Bone marrow (tissue), 2 donors: ENCODE measurements at regions not wholly inside any gene's neighbourhood (a gene's known extent, or its start where the extent isn't known, plus 50 kb on each side); places are given as distances from the start of the nearest gene placed in this dataset.
"Not testable (repeated sequence)": the region's sequence is repeated elsewhere in the genome, so short reads cannot be mapped to it uniquely, and the experiment has no call there.

Experiments
- DNase-seq, 2 donors: peaks; one replicate each; lab custom pipeline; 2025; lab: John Stamatoyannopoulos, UW

DNA sequence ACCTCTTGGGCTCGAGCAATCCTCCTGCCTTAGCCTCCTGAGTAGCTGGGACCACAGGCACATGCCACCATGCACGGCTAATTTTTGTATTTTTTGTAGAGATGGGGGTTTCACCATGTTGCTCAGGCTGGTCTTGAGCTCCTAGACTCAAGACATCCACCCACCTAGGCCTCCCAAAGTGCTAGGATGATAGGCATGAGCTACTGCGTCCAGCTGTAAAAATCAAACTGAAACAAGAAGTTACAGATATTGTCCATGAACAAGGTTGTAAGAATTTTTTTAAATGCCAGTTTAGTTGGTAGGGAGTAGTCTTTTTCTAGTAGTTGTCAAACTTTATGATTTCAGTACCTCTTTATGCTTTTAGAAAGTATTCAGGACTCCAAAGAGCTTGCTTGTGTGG, 424.4 kb upstream of the PMFBP1 start:
- no peak for DNase-seq

DNA sequence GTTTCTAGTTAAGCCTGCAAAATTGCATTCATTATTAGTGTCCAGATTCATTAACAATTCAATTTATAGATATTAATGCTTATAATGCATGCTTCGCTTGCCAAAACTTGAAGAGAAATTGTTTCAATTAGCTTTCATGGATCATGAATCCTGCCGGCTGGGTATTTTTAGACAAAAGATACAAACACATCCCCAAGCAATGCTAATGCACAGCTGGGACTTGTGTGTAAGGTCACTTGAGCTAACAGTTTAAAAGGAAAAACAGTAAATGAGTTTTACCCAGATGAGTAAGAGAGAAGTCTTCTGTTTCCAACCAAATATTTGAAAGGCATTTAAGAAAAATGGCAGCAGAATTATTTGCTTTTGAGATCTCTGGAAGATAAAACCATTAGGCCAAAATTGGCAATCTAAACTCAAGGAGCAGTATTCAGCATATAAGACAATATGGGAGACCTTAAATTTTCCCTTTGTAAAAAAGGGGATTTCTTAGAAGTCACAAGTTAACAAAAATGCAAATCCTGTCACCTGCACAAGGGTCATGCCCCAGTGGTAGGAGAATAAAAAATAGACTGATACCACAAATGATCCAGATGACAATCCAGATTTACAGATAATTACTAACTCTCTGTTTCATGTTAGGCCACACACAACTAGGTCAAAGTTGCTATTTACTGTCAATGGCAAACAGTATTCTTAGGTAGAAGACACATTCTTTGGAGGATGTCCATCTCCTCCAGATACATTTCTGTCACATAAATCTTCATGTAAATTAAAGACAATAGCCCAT, 418.4 kb upstream of the PMFBP1 start:
- no peak for DNase-seq

DNA sequence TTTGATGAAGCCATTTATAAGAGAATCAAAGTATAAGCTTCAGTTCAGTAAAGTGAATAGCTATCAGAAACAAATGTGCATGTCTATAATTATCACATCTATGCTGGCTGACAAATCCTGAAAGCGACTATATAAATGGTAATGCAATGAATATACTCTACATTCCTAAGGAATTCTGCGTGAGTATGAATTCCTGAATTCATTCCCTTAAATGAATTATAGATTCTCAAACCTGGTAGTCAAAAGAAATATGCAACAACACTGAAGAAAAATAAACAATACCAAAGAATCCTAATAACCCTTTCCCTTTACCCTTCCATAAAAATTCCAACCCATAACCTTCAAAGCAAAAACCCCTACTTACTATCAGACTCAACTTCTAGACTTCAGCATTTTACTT, 416.6 kb upstream of the PMFBP1 start:
- DNase-seq, result no peak

DNA sequence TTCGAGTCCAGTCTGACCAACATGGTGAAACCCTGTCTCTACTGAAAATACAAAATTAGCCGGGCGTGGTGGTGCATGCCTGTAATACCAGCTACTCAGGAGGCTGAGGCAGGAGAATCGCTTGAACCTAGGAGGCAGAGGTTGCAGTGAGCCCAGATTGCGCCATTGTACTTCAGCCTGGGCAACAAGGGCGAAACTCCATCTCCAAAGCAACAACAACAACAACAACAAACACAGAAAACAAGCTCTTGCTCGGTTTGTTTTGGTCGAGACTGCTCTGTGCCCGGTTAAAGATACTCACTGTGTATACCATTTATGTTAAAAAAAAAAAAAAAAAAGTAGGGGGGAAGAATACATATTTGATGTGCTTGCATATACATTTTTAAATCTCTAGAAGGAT, 406.1 kb upstream of the PMFBP1 start:
- not testable (repeated sequence) for DNase-seq

DNA sequence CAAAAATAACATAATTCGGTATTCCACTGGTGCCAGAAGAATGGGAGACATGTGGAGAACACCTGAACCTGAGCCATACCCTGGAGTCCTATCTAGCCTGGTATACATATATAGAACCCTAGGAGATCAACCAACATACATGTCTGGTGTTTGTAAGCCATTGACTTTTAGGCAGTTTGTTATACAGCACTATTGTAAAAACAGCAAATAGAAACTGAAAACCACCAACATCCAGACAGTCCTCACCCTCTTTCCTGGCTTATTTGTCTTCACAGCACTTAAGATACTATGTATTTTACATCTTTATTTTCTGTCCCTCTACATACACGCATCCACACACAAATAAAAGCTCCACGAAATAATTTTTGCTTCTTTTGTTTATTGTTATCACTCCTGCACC, 404.2 kb upstream of the PMFBP1 start:
- no peak for DNase-seq

DNA sequence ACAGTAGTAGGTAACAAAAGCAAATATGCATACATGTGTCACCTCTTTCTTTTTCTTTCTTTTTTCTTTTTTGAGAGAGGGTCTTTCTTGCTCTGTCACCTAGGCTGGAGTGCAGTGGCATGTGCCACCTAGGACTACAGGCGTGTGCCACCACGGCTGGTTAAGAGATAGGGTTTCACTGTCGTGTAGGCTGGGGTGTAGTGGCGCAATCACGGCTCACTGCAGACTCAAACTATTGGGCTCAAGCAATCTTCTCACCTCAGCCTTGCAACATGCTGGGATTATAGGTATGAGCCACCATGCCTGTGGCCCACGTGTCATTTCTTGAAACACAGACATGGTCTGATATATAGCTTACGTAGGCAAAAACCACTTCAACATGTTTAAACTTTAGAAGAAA, 397.7 kb upstream of the PMFBP1 start:
- no peak for DNase-seq

DNA sequence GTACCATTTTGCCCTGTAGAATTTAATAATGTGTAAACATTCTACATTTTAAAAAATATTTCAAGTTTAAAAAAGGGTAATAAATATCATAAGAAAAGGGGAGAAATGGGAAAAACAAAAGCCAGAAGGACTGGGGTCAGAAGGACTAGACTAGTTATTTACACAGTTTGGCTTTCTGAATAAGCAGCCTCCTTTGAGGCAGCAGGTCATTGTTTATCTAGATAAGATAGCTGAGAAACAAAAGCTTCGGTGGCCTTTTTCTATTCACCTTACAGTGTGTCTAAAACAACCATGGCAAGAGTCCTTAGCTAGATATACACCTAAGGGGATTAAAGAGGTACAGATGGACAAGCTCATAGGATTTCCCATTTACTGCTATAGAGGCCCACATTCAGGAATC, 396.5 kb upstream of the PMFBP1 start:
- DNase-seq, result no peak

DNA sequence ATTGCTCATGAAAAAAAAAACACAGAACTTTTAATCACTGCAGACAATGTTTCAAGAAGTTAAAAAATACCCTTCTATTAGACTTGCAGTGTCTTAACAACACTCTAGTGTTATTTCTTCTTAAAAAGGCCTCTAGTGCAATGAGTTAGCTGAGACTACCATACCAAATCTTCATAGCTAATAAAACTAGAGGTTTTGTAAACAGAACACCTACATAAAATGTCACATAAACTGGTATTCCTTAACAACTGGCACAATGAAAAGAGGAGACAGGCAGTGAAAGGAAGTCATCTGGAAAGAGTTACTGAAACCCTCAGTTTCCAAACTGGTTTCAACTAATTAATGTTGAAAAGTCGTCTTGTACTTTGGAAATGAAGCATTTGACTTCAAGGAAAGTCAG, 394.2 kb upstream of the PMFBP1 start:
- no peak for DNase-seq

DNA sequence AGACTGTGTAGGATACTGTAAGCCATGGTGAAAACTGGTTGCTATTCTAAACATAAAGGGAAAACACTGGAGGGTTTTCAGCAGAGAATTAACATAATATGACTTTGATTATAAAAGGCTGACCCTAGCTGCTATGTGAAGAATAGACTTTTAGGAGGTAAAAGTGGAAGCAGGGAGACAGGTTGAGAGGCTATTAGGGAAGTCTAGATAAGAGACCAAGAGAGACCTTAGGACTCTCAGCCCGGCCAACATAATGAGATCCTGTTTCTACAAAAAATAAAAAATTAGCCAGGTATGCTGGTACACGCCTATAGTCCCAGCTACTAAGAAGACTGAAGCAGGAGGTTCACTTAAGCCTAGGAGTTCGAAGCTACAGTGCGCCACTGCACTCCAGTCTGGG, 393.2 kb upstream of the PMFBP1 start:
- no peak for DNase-seq

DNA sequence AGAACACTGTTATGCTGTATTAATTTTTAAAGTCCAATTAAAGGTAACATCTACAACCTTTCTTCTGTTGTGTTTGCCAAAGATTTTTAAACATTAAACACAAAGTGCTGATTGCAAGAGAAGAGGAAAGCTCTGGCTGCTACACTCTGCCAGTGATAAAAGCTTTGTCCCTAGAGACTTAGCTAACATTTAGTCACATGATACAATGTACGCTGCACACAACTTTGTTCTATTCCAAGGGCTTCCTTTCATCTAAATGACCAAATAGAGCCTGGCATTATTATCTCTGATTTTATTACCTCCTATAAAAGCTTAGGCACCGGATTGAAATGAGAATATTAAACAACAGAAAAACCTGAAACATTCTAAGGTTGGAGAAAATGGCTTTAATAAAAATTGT, 388.7 kb upstream of the PMFBP1 start:
- no peak for DNase-seq

DNA sequence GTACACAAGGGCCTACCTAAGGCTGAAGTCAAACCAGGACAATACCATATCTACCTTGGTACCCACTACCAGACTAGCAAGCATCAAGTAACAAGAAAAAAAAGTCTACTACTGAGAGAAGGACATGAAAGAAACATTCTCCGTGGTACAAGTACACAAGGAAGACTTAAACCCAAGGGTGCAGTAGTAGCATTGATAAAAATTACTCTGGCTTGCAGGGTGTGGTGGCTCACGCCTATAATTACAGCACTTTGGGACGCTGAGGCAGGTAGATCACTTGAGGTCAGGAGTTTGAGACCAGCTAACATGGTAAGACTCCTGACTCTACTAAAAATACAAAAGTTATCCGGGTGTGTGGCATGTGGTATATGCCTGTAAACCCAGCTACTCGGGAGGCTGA, 386.5 kb upstream of the PMFBP1 start:
- DNase-seq, result no peak

DNA sequence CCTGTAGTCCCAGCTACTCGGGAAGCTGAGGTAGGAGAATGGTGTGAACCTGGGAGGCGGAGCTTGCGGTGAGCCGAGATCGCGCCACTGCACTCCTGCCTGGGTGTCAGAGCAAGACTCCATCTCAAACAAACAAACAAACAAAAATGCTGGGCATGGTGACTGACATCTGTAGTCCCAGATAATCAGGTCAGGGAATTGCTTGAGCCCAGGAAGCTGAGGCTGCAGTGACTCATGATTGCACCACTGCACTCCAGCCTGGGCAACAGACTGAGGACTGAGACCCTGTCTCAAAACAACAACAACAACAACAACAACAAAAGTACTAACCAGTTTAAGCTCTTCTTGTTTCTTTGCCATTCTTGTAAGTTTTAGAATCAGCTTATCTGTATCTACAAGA, 383.0 kb upstream of the PMFBP1 start:
- no peak for DNase-seq

DNA sequence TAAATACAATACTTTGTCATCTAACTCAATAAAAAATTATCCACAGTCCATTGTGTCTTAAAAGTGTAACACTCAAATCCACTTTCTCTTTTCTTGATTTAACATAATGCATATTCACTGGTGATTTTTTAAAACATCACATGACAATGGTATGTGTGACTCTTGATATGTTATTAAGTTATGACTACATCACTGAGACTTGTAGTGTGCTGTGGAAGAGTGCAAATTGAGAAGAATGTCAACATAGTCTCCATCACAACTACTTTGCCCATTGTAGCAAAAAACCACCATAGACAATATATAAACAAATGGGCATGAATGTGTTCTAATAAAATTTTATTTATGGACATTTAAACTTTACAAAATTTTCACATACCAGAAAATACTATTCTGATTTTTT, 380.7 kb upstream of the PMFBP1 start:
- DNase-seq, result no peak

DNA sequence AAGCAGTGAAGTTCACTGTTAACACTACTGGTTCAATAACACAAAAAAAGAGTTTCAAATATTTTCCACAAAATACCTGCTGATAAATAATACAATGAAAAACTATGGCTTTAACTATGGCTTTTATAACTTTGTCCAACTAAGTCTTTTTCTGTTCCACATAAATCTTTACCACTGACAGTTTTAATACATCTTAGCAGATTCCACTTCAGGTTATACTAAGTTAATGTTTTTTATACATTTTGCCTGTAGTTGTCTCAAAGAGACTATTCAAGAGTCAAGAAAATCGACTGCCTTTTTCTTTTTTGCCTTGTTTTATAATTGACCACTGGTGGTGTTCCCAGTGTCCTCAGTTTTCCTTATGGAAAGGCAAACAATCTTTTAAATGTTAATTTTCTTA, 379.7 kb upstream of the PMFBP1 start:
- no peak for DNase-seq

DNA sequence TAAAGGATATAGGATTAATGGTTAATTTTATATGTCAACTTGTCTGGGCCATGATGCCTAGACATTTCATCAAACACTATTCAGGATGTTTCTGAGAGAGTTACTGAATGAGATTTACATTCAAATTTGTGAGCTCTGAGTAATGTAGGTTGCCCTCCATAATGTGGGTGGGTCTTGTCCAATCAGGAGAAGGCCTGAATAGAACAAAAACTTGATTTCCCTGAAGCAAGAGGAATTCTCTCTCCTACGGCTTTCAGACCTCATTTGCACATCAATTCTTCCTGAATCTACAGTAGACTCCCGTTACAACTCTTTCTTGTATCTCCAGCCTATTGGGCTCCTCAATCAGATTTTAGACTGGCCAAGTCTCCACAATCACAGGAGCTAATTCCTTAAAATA, 377.9 kb upstream of the PMFBP1 start:
- DNase-seq, result no peak

DNA sequence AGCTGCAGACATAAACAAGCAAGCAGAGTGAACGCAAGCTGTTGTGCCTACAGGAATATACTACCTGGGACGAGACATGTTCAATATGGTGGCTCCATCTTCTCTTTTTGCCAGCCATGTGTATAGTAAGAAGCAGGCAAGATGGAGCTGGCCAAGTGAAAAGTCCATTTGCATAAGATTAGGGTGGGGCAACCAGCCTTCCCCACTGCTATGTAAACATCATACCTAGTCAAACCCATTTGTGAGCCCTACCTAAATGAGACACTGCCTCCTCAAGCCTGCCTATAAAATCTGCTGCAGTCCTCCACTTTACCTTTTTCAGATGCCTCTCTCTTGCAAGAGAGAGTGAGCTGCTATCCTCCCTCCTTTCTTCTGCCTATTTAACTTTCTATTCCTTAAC, 370.1 kb upstream of the PMFBP1 start:
- DNase-seq, result no peak

DNA sequence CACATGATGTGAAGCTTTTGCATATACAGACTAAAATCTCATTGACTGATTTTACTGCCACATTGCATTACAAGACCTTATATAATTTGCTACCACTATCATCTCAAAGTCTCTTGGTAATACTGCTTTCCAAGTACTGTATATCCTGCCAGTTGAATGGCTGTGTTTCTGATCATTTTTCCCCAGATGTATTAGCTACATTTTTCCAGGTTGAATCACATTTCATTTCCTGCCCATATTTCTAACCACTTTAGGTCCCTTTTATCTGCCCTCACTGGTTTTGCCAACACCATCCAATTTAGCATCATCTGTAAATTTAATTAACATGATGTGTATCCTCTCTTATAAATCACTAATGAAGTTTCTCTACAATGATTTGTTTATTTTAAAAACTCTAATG, 365.7 kb upstream of the PMFBP1 start:
- no peak for DNase-seq

DNA sequence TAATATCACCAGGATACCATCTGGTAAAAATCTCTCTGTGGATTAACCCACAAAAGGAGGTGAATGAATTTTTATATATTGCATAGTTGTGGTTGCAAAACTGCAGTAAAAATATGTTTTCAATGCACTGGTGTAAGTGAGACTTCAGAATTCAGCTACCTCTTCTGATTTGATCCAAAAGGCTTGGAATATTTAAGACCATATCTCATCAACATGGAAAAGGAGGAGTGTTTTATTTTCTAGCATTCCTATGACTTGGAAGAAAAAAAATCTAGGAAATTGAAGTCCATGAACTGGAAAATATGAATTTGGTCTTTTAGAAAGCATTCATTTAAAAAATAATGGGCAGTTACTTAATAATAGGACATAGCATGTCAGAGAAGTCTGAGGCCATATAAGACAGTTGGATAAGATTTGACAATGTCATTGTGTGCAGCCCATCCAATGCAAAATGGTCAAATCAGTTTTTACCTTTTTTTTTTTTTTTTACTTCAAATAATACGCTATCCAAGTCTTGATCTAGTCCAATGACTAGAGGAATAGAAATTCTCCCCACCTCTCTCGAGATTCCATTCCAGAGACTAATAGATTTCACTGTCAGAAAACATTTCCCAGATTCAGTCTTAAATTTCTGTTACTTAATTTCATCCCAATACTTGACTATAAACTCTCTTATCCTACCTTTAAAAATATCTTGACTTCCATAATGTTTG, 364.9 kb upstream of the PMFBP1 start:
- DNase-seq, result no peak

DNA sequence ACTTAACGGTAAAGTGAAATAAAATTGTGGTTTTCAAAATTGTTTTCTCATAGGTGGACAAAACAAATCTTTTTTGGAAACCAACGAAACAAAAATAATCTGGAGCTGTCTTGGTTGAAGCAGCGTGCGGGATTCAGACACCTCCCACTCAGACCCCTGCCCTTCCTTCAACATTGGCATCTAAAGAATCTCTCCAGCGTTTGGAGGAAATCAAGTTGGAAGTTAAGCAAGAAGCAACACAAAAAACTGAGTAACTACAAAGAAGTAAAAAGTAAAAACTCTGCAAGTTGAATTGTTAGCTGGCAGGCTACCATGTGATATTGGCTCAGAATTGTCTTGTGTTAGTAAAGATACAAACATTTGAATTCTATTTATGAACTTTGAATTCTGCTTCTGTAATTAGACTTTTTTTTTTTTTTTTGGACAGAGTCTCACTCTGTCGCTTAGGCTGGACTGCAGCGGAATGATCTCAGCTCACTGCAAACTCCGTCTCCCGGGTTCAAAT, 361.0 kb upstream of the PMFBP1 start:
- DNase-seq, result no peak

DNA sequence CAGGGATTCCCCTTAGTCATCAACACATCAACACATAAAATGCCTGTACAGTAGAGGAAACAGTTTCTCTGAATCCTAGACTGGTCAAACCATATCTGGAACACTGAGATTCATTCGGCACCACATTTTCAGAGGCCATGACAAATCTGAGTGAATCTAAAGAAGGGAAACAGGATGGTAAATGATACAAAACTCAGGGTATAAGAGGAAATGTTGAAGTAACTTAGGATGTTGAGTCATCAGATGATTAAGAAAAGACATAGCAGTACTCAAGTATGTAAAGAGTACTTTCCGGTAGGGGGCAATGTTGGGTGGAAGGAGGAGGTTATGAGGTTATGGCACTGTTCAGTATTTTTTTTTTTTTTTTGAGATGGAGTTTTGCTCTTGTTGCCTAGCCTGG, 358.5 kb upstream of the PMFBP1 start:
- no peak for DNase-seq

DNA sequence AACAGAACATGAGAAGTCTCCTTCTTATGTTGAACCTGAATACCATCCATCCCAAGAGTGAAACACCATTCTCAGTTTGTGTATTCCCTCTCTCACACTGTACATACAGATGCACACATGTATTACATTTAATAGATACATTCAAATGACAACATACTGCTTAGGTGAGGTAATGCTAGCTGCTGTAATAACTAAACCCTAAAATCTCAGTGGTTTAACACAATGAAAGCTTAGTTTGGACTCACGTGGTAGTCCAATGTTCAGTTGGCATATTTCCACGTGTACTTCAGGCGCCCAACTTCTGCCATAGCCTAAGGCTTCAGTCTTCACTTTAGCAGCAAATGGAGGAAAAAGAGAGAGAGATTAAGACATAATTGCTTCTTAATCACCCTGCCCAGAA, 351.1 kb upstream of the PMFBP1 start:
- DNase-seq, result no peak

DNA sequence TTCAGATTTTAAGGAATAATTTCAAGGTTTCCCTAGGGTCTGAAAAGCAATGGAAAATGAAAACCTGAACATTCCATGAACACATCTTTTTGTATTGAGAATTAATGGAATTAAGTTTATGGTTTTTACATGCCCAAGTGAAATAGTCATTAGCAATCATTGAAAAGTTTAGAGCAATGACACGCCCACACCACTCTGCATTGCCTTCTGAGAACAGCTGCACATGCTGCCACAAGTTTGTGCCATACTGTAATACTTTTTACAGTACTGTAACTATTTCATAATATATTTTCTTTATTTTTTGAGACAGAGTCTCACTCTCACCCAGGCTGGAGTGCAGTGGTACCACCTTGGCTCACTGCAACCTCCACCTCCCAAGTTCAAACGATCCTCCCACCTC, 345.2 kb upstream of the PMFBP1 start:
- DNase-seq, result no peak

DNA sequence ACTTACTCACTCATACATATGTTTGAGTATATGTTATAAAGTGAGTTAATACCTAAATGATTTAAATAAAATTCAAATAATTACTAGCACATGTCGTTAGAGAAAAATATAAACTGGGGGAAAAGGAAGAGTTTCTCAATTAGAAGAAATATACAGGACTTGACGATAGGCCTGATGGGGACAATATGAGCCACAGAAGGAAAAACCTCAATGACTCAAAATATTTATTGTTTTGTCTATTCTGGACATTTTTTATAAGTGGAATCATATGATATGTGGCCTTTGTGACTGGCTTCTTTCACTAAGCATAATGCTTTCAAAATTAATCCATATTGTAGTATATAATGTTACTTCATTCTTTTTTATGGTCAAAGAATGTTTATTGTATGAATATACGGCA, 339.2 kb upstream of the PMFBP1 start:
- no peak for DNase-seq

DNA sequence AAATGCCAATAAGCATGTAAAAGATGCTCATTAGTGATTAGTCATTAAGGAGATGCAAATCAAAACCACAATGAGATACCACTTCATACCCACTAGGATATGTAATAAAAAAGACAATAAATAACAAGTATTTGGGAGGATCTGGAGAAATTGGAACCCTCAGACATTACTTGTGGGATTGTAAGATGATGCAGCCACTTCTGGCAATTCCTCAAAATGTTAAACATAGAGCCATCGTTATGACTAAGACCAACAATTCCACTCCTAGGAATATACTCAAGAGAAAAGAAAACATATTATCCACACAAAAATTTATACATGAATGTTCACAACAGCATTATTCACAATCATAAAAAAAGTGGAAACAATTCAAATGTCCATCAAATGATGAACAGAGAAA, 336.2 kb upstream of the PMFBP1 start:
- DNase-seq, result no peak
